GM12891 (cell line): ENCODE measurements at regions not wholly inside any gene's neighbourhood (a gene's known extent, or its start where the extent isn't known, plus 50 kb on each side); places are given as distances from the start of the nearest gene placed in this dataset.

Source experiments
- DNase-seq: peaks from one replicate; pipeline ENCODE4 v3.0.0; 2011; ENCODE audit warnings: low spot score; ENCODE audit not compliant: insufficient read length
- FAIRE-seq: peaks from 2 replicates; lab custom pipeline; 2011; peaks lifted over from hg19 to GRCh38; lab: Jason Lieb, UNC
- PAX5 ChIP-seq: IDR thresholded peaks from 2 replicates; pipeline ENCODE4 v1.6.1; 2011; ENCODE audit warnings: low read length, moderate library complexity, mild to moderate bottlenecking; ENCODE audit not compliant: insufficient read depth, severe bottlenecking
- POLR2A ChIP-seq: IDR thresholded peaks from 2 replicates; pipeline ENCODE4 v1.6.1; 2011; ENCODE audit warnings: low read depth, low read length, control low read depth
- POLR2AphosphoS5 ChIP-seq: IDR thresholded peaks from 2 replicates; pipeline ENCODE4 v1.6.1; 2011; ENCODE audit warnings: low read depth, low read length, control low read depth
- POU2F2 ChIP-seq: IDR thresholded peaks from 2 replicates; pipeline ENCODE4 v1.6.1; 2011; ENCODE audit warnings: low read depth, mild to moderate bottlenecking, control low read depth, low read length, moderate library complexity
- SPI1 ChIP-seq: IDR thresholded peaks from 2 replicates; pipeline ENCODE4 v1.6.1; 2011; ENCODE audit warnings: low read depth, low read length, control low read depth
- TAF1 ChIP-seq: IDR thresholded peaks from 2 replicates; pipeline ENCODE4 v1.6.1; 2011; ENCODE audit warnings: low read depth, low read length, control low read depth

DNA sequence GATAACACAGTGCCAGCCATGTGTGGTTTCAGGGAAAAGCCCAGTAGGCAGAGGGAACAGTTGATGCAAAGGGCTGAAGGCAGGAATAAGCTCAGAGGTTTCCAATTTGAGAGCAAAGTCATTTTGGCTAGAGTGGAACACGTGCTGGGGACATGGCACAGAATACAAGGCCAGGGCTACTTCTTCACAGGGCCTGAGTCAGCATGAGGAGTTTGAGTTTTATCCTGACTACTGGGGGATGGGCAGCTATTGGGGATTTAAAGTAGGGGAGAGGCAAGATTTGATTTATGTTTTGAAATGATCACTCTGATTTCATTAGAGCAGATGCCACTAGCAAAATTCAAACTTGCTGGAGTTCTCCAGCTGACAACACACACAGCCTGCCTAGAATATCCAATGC, 241.1 kb upstream of the CSF3R start:
- TF ChIP-seq POU2F2, result no peak
- TF ChIP-seq POLR2A, result no peak
- TF ChIP-seq PAX5, result no peak
- TF ChIP-seq POLR2AphosphoS5, result no peak
- TF ChIP-seq SPI1, result no peak
- no peak for TF ChIP-seq TAF1
- FAIRE-seq (no peak), DNase-seq (no peak)

- no peak for TF ChIP-seq POLR2AphosphoS5
- no peak for TF ChIP-seq TAF1
- TF ChIP-seq POU2F2, result no peak
- no peak for TF ChIP-seq PAX5
- TF ChIP-seq SPI1, result no peak
- TF ChIP-seq POLR2A, result no peak
- FAIRE-seq (no peak), DNase-seq (no peak)
Measured at GRCh38 chr1:36722871-36723270, 240.2 kb upstream of the CSF3R start.

DNA sequence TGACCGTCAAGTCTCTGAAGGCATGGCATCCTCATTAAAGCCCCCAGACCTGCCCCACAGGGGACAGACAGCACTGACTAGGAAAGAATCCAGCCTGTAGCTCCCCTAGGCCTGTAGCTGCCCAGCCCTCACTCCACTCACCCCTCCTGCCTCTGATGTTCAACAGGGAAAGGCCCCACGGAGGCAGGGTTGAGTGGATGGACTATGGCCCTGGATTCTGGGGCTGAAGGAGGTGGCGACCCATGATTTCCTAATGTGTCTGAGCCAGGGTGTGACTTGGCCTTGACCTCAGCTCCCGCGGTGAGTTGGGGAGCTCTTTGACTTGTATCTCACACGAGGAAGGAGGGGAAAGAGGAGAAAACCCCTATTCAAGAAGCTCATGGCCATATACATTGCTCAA, 238.5 kb upstream of the CSF3R start:
- no peak for TF ChIP-seq POLR2A
- no peak for TF ChIP-seq TAF1
- TF ChIP-seq PAX5, result no peak
- no peak for TF ChIP-seq POU2F2
- no peak for TF ChIP-seq SPI1
- no peak for TF ChIP-seq POLR2AphosphoS5
- DNase-seq (no peak), FAIRE-seq (no peak)

GRCh38 chr1:36717431-36717830, 234.7 kb upstream of the CSF3R start:
- DNase-seq (no peak), FAIRE-seq (no peak)
- TF ChIP-seq POLR2AphosphoS5 (no peak), POU2F2 (no peak)

DNA sequence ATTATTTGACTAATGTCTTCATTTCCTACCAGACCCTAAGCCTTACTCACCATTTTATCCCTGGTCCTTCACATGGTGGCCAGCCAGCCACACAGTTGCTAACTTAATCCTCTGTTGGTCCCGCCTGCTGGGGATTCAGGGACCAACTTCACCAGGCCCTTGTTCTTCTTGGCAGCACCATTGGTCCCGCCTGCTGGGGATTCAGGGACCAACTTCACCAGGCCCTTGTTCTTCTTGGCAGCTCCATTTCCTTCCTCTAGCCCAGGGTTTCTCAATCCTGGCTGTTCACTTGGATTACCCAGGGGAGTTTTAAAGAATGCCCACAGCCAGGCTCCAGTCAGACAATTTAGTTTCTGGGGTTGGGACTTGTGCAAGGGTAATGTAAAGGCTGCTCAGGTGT, 233.1 kb upstream of the CSF3R start:
- FAIRE-seq (no peak), DNase-seq (no peak)
- TF ChIP-seq POLR2A (no peak), POLR2AphosphoS5 (no peak), PAX5 (no peak), POU2F2 (no peak), TAF1 (no peak), SPI1 (no peak)

GRCh38 chr1:36714301-36714700, 231.6 kb upstream of the CSF3R start:
- no peak for FAIRE-seq
- no peak for DNase-seq

GRCh38 chr1:36711480-36711879, 228.8 kb upstream of the CSF3R start:
- no peak for TF ChIP-seq POU2F2
- no peak for TF ChIP-seq SPI1
- no peak for TF ChIP-seq TAF1
- TF ChIP-seq PAX5, result no peak
- TF ChIP-seq POLR2A, result no peak
- no peak for TF ChIP-seq POLR2AphosphoS5
- DNase-seq (no peak), FAIRE-seq (no peak)

More at GRCh38 chr1:36714301-36714700, 231.6 kb upstream of the CSF3R start:
- TF ChIP-seq TAF1 (no peak), POLR2AphosphoS5 (no peak), SPI1 (no peak), PAX5 (no peak), POU2F2 (no peak), POLR2A (no peak)

DNA sequence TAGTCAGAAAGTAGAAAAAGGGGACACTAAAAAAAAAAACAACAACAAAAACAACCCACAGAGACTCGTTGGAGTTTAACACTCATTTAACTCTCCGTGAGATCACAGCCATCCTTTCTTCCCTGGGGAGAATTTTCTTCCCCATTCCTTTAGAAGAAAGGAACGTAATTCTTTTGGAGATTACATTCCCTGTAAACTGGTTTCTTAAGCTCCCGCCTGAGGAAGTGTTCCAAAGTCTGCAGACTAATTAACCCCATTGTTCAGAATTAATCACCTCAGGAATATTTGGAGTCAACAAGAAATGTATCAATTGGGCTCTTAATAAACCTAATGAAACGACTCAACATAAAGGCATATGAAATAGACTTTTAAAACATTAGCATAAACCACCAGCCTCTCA, 228.2 kb upstream of the CSF3R start:
- TF ChIP-seq PAX5 (no peak), POU2F2 (no peak), TAF1 (no peak)
- no peak for DNase-seq
- FAIRE-seq, result no peak

GRCh38 chr1:36709869-36710481, 227.3 kb upstream of the CSF3R start:
- no peak for TF ChIP-seq PAX5
- no peak for TF ChIP-seq TAF1
- TF ChIP-seq POLR2AphosphoS5, result no peak
- TF ChIP-seq POU2F2, result no peak
- TF ChIP-seq POLR2A, result no peak
- TF ChIP-seq SPI1, result no peak
- no peak for FAIRE-seq

DNA sequence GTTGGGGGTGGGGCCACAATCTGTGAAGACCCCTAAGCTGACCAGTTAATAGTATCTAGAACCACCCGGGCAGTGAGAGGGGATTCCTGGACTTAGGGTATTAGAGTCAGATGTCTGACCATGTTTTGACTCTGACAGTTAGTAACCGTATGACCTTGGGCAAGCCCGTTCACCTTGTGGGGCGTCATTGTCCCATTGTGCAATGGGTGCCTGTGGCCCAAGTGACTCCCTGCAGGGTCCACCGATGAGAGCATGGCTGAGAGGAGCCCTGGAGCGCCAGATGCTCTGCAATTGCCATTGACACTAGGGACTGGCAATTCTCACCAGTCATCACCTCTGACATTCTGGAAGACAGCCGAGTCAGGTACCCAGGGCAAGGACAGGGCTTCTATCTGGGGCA, 225.9 kb upstream of the CSF3R start:
- DNase-seq, result no peak
- TF ChIP-seq TAF1 (no peak), PAX5 (no peak), POLR2A (no peak), SPI1 (no peak), POU2F2 (no peak)
- FAIRE-seq, result no peak

More at GRCh38 chr1:36709869-36710481, 227.3 kb upstream of the CSF3R start:
- DNase-seq, result no peak
